ENCODE measurements at regions not wholly inside any gene's neighbourhood (a gene's known extent, or its start where the extent isn't known, plus 50 kb on each side); places are given as distances from the start of the nearest gene placed in this dataset.

GRCh38 chr16:86971251-86971650 lies 345.9 kb downstream of the C16orf95 start:
- no peaks in the 10 kb centered on the region for H3K4me1 ChIP-seq
- TF ChIP-seq CTCF (IDR thresholded peaks at IDR 0.05), result no peak
- TF ChIP-seq POLR2AphosphoS5 (IDR thresholded peaks at IDR 0.05), result no peak
- no peak for TF ChIP-seq POLR2A (IDR thresholded peaks at IDR 0.05)
- no peaks in the 10 kb centered on the region for H3K27me3 ChIP-seq
- no peaks in the 10 kb centered on the region for H3K9me3 ChIP-seq
- DNase-seq (ENCODE audit: low spot score in 2 of 2), result no peak
- no peak overlapping the region for H3K4me3 ChIP-seq
- no peak overlapping the region for H3K27ac ChIP-seq
- intact Hi-C loops (cut with DNase I; ENCODE audit: low total_unique reads), result no loop called here
- no peaks in the 10 kb centered on the region for H3K36me3 ChIP-seq

GRCh38 chr16:86974120-86974519 lies 343.1 kb downstream of the C16orf95 start:
- intact Hi-C loops (cut with DNase I; ENCODE audit: low total_unique reads), result no loop called here
- Histone ChIP-seq H3K27ac (no peak overlapping the region), H3K27me3 (no peaks in the 10 kb centered on the region), H3K4me3 (no peak overlapping the region), H3K4me1 (no peaks in the 10 kb centered on the region), H3K36me3 (no peaks in the 10 kb centered on the region), H3K9me3 (no peaks in the 10 kb centered on the region)
- TF ChIP-seq POLR2AphosphoS5 (IDR thresholded peaks at IDR 0.05) (no peak), CTCF (IDR thresholded peaks at IDR 0.05) (no peak), POLR2A (IDR thresholded peaks at IDR 0.05) (no peak)
- no peak for DNase-seq (ENCODE audit: low spot score in 2 of 2)

- no peaks in the 10 kb centered on the region for H3K9me3 ChIP-seq
- no peaks in the 10 kb centered on the region for H3K4me1 ChIP-seq
- H3K27ac ChIP-seq, result peak overlapping the region in 1 of 2 donors; percentile 22
- intact Hi-C loops (cut with DNase I; ENCODE audit: low total_unique reads), result loop anchor here (1.0 kb wide), 1 partner anchor 24 kb away; no protein-coding TSS in a partner anchor
- DNase-seq (ENCODE audit: low spot score in 2 of 2), result peak in 1 of 2 donors; percentile 55
- H3K36me3 ChIP-seq, result no peaks in the 10 kb centered on the region
- TF ChIP-seq POLR2AphosphoS5 (IDR thresholded peaks at IDR 0.05), result no peak
- no peak for TF ChIP-seq CTCF (IDR thresholded peaks at IDR 0.05)
- no peak overlapping the region for H3K4me3 ChIP-seq
- no peaks in the 10 kb centered on the region for H3K27me3 ChIP-seq
These were observed 341.7 kb downstream of the C16orf95 start for GRCh38 chr16:86975445-86975844.

GRCh38 chr16:86977076-86977676 lies 340.0 kb downstream of the C16orf95 start:
- no peak for TF ChIP-seq POLR2AphosphoS5 (IDR thresholded peaks at IDR 0.05)
- TF ChIP-seq CTCF (IDR thresholded peaks at IDR 0.05), result no peak
- TF ChIP-seq POLR2A (IDR thresholded peaks at IDR 0.05), result no peak
- H3K4me1 ChIP-seq, result no peaks in the 10 kb centered on the region
- intact Hi-C loops (cut with DNase I; ENCODE audit: low total_unique reads), result no loop called here
- no peak overlapping the region for H3K4me3 ChIP-seq
- H3K9me3 ChIP-seq, result no peaks in the 10 kb centered on the region
- DNase-seq (ENCODE audit: low spot score in 2 of 2), result no peak
- H3K27me3 ChIP-seq, result no peaks in the 10 kb centered on the region
- no peaks in the 10 kb centered on the region for H3K36me3 ChIP-seq
- no peak overlapping the region for H3K27ac ChIP-seq

GRCh38 chr16:86978445-86979030 lies 338.7 kb downstream of the C16orf95 start:
- H3K9me3 ChIP-seq, result no peaks in the 10 kb centered on the region
- H3K27ac ChIP-seq, result no peak overlapping the region
- intact Hi-C loops (cut with DNase I; ENCODE audit: low total_unique reads), result no loop called here
- no peaks in the 10 kb centered on the region for H3K36me3 ChIP-seq
- no peaks in the 10 kb centered on the region for H3K27me3 ChIP-seq
- peak in 1 of 2 donors; percentile 31 for DNase-seq (ENCODE audit: low spot score in 2 of 2)
- no peak overlapping the region for H3K4me3 ChIP-seq
- TF ChIP-seq CTCF (IDR thresholded peaks at IDR 0.05) (no peak), POLR2AphosphoS5 (IDR thresholded peaks at IDR 0.05) (no peak), POLR2A (IDR thresholded peaks at IDR 0.05) (no peak)
- no peaks in the 10 kb centered on the region for H3K4me1 ChIP-seq
